ENCODE measurements at regions not wholly inside any gene's neighbourhood (a gene's known extent, or its start where the extent isn't known, plus 50 kb on each side); places are given as distances from the start of the nearest gene placed in this dataset.
"Not testable (repeated sequence)": the region's sequence is repeated elsewhere in the genome, so short reads cannot be mapped to it uniquely, and the experiment has no call there.

DNA sequence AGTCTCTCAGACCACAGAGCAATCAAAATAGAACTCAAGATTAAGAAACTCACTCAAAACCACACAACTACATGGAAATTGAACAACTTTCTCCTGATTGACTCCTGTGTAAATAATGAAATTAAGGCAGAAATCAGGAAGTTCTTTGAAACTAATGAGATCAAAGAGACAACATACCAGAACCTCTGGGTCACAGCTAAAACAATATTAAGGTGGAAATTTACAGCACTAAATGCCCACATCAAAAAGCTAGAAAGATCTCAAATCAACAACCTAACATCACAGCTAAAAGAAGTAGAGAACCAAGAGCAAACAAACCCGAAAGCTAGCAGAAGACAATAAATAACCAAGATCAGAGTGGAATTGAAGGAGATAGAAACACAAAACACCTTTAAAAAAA is 395.0 kb upstream of the RORB start:
- DNase-seq: not testable (repeated sequence)

- DNase-seq: no peak
Measured at GRCh38 chr9:74102702-74103101, 394.4 kb upstream of the RORB start.

GRCh38 chr9:74107692-74108091 is 389.4 kb upstream of the RORB start:
- no peak for DNase-seq

GRCh38 chr9:74115976-74116375 is 381.2 kb upstream of the RORB start:
- DNase-seq: no peak

DNA sequence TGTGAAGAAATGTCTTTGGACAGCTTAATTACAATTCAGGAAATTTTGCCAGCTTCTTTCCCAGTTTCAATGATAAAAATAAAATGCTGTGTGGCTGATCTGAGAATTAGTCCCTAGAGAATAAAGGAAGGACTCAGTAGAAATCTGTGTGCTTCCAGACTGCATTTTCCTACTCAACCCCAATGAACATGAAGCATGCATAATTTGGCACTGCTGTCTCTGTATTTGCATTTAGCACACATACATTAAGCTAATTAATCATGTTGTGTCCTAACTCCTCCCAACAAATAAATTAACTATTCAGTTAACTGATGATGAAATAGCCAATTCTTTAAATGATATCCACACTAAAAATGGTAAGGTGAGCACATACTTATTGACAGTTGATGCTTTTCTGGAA is 380.0 kb upstream of the RORB start:
- DNase-seq: no peak

DNA sequence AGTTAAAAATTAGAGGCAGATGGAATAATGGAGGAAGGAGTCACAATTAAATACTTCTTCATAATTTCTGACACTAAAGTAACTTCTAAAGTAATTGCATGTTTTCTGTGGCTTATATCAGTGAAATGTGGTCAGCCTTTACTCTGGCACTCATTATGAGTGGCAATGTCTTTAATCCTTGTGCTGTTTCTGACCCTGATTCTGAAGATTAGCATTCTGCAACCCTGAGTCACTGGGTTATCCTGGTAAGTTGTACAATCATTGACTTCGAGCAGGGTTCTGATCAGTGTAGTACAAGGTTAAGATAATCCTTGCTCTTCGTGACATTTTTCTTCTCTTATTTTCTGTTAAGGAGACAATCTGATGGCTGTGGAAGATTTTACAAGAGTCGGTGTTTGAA is 379.4 kb upstream of the RORB start:
- no peak for DNase-seq

- no peak for DNase-seq
Measured at GRCh38 chr9:74120061-74120460, 377.1 kb upstream of the RORB start.

DNA sequence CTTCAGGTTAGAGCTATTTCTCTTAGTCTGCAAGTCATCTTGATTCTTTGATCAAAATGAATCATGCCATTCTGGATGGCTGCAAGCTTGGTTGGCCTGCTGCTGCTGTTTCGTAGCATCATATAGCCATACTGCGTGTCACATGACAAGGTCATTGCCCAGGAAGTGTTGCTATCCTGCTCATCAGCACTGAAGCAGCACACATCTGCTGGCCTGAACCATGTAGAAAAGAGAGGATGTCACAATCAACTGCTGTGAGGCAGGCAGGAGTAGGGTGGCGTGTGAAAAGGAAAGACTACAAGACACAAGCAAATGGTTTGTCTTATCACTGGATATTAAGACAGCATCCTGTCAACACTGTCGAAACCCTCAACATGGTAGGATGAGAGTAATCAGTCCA is 376.7 kb upstream of the RORB start:
- DNase-seq: peak in 1 of 5 donors; percentile 1

DNA sequence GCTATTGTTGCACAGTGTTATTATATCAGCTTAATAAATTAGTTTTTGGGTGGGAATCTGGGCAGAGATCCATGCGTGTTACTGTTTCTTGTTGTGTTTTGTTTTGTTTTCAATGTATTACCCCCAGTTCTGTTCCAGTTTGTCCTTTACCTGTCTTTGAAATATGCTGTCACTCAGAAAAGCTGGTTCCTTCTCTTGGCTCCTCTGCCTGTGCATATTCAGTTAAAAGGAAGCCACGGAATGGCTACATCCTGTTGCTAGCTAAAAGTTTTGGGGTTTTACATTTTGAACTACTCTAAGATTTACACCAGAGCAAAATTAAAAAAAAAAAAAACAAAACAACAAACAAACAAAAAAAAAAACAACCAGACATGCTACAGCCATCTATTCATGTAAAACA is 374.9 kb upstream of the RORB start:
- no peak for DNase-seq

DNA sequence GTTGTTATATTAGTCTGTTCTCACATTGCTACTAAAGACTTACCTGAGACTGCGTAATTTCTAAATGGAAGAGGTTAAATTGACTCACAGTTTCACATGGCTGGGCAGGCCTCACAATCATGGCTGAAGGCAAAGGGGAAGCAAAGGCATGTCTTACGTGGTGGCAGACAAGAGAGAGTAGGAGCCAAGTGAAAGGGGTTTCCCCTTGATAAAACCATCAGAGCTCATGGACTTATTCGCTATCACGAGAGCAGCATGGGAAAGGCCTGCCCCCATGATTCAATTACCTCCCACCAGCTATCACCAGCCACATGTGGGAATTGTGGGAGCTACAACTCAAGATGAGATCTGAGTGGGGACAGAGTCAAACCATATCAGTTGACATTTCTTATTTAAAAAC is 374.5 kb upstream of the RORB start:
- DNase-seq: peak in 1 of 5 donors; percentile 4

- no peak for DNase-seq
Measured at GRCh38 chr9:74125941-74126340, 371.2 kb upstream of the RORB start.

DNA sequence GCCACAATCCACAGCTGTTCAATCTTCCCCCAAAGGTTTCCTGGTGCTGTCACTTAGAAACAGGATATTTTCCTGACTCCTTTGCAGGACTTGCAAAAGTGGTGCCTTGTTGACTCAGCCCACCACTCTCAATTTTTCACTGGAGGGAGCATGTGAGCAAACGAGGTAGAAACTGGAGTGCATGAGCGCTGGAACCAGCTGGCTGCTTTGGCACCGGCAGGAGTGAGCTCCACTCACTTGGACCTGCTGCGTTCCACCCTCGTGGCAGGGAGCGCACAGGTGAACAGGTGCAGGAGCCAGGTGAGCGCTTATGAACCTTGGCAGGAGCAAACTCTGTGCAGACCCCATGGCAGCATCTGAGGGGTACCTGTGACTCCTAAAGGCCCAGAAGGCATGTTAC is 364.1 kb upstream of the RORB start:
- no peak for DNase-seq

GRCh38 chr9:74133921-74134320 is 363.2 kb upstream of the RORB start:
- DNase-seq: no peak

GRCh38 chr9:74138182-74138581 is 359.0 kb upstream of the RORB start:
- no peak for DNase-seq

DNA sequence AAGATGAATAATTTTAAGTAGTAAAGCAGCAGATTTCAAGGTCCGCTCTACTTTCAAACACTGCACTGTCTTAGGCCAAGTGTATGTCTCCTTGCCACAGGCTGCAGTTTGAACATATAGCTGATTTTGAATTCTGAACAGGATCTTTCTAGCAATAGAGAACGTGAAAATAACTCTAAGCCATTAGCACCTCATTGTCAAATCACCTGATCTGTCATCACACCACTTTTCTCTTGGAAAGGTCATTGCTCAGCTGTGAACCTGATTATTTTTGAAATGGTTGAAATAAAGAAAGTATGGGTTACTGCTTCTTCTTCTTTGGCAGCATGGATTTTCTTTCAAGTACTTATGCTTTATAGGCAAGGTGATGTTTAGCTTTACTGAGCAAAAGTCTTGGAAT is 357.0 kb upstream of the RORB start:
- DNase-seq: no peak

DNA sequence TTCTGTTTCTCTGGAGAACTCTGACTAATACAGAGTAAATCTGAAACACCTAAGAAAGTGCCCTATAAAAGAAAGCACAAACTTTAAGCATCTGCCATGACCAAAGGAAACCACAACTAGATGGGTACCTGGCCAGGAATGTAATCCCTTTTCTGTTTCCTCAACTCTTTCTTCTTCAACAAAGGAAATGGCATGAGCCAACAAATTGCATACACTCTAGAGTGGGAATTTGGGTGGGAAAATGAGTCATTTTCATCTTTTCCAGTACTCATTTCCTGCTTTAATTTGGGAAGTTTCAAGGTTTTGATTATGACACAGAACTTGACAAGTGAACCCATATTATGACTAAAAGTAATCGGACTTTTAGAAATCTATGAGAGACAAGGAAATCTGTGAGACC is 349.2 kb upstream of the RORB start:
- no peak for DNase-seq

GRCh38 chr9:74172874-74173273 is 324.3 kb upstream of the RORB start:
- no peak for DNase-seq

GRCh38 chr9:74173284-74173683 is 323.9 kb upstream of the RORB start:
- no peak for DNase-seq

DNA sequence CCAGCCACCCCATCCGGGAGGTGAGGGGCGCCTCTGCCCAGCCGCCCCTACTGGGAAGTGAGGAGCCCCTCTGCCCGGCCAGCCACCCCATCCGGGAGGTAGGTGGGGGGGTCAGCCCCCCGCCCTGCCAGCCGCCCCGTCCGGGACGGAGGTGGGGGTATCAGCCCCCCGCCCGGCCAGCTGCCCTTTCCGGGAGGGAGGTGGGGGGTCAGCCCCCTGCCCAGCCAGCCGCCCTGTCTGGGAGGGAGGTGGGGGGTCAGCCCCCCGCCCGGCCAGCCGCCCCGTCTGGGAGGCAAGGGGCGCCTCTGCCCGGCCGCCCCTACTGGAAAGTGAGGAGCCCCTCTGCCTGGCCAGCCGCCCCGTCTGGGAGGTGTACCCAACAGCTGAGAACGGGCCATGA is 299.4 kb upstream of the RORB start:
- DNase-seq: not testable (repeated sequence)

- no peak for DNase-seq
Measured at GRCh38 chr9:74205056-74205455, 292.1 kb upstream of the RORB start.

- peak in 1 of 5 donors; percentile 5 for DNase-seq
Measured at GRCh38 chr9:74218385-74219063, 278.6 kb upstream of the RORB start.

DNA sequence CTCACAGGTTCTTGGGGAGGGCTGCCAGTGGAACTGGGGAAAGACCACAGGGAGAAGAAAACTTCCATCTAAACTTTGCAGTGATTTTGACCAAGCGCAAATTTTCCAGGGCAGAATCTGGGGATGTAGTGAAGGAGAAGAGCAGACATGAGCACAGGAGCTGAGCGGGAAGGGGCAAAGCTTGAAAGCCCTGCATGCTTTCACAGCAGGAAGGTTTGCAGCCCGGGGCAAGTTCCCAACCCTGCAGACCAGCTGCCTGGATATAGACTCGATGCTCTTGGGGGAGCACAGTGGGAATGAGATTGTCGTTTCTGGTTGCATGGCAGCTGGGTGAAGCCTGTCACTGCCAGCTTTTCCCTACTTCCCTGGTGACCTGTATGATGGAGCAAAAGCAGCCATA is 276.8 kb upstream of the RORB start:
- DNase-seq: no peak

- DNase-seq: no peak
Measured at GRCh38 chr9:74236857-74237256, 260.3 kb upstream of the RORB start.

DNA sequence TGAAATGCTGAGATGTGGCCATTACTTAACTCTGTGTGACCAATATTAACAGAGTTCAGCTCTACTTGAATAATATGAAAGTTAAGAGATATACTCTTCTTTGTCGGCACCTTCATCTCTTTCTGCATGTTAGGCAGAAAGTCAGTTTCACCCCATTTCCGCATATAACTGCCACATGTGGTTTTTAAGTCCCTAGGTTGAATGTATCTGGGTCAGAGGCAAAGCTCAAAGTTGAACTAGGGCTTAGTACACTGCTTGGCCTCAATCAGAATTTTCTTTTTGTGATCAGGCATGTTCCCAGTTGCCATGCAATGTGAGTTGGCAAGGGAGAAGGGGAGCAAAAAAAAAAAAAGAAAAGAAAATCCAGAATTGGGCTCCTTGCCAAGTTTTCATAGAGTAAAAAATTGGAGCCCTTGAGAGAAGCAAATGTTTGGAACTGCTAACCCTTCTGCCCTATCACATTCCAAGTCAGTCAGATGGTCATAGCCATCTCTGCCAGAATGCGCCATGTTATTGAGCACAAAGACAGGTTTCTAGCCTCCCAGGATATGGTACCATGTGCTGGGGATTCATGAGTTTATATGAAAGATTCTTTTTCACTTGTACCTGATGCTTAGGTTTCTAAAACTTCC is 251.2 kb upstream of the RORB start:
- peak in 1 of 5 donors; percentile 88 for DNase-seq

- no peak for DNase-seq
Measured at GRCh38 chr9:74255489-74255984, 241.6 kb upstream of the RORB start.
